A549 (cell line): ENCODE measurements at regions not wholly inside any gene's neighbourhood (a gene's known extent, or its start where the extent isn't known, plus 50 kb on each side); places are given as distances from the start of the nearest gene placed in this dataset.

Experiments used
- ATAC-seq, 2 experiments: fragments of 200-7000 bp in 1 of 2; fragments of >200 bp in 1 of 2; cut with Nextera tagmentation in 1 of 2; cut with Tn5 transposase in 1 of 2; 3 replicates each; pipeline versions ENCODE4 v1.8.0 to v1.9.1; 2018 to 2020; ENCODE audit warnings: mild to moderate bottlenecking in 1 of 2, moderate library complexity in 1 of 2
- CTCF ChIA-PET: fragments of 300-600 bp; sonication (Branson Sonifier 250); formaldehyde crosslinking; extraction: SDS; loops from one replicate; lab custom pipeline; 2021; ENCODE audit warnings: antibody characterized with exemption, inconsistent platforms; lab: Yijun Ruan, JAX
- POLR2A ChIA-PET: fragments of 350-600 bp; formaldehyde crosslinking; extraction: SDS; loops from one replicate; lab custom pipeline; 2021; ENCODE audit warnings: antibody characterized with exemption, inconsistent platforms; lab: Yijun Ruan, JAX
- DNase-seq, 2 experiments: peaks; one replicate each; pipeline versions ENCODE4 v3.0.0 to v3.0.0-alpha.2; 2011 to 2016; ENCODE audit warnings: low read depth in 1 of 2, low spot score in 1 of 2
- FAIRE-seq: peaks from 2 replicates; lab custom pipeline; 2011; peaks lifted over from hg19 to GRCh38; lab: Jason Lieb, UNC
- H3K27ac ChIP-seq, 2 experiments: fragments of >200 bp; sonication (Bioruptor Twin); formaldehyde crosslinking; 3 replicates each; pipeline ENCODE4 v1.5.1; 2016 to 2017
- H3K4me1 ChIP-seq: fragments of >200 bp; sonication (Bioruptor Twin); formaldehyde crosslinking; 3 replicates; pipeline ENCODE4 v1.6.1; 2016
- H3K4me2 ChIP-seq: fragments of >200 bp; sonication (Bioruptor Twin); formaldehyde crosslinking; 3 replicates; pipeline ENCODE4 v1.6.1; 2016
- H3K4me3 ChIP-seq: fragments of >200 bp; sonication (Bioruptor Twin); formaldehyde crosslinking; 3 replicates; pipeline ENCODE4 v1.5.1; 2016
- H3K9me3 ChIP-seq: fragments of >200 bp; sonication (Bioruptor Twin); formaldehyde crosslinking; 3 replicates; pipeline ENCODE4 v1.6.1; 2016
- CBX2 ChIP-seq: fragments of 200-600 bp; sonication (generic); IDR thresholded peaks from 2 replicates; pipeline ENCODE4 v1.6.1; 2016; ENCODE audit warnings: low read depth, mild to moderate bottlenecking, borderline replicate concordance
- CHD4 ChIP-seq: fragments of 200-600 bp; sonication (generic); IDR thresholded peaks from 2 replicates; pipeline ENCODE4 v1.6.1; 2016; ENCODE audit warnings: antibody characterized with exemption, mild to moderate bottlenecking, borderline replicate concordance
- EHMT2 ChIP-seq: fragments of 200-600 bp; sonication (generic); IDR thresholded peaks from 2 replicates; pipeline ENCODE4 v1.6.1; 2016; ENCODE audit warnings: antibody characterized with exemption, low read depth, mild to moderate bottlenecking, moderate library complexity
- ESRRA ChIP-seq: fragments of 150-350 bp; IDR thresholded peaks from 2 replicates; pipeline ENCODE4 v1.6.1; 2014; ENCODE audit warnings: mild to moderate bottlenecking, low read length, borderline replicate concordance
- FOSB ChIP-seq: fragments of 250-450 bp; sonication (Bioruptor Pico); IDR thresholded peaks from 2 replicates; pipeline ENCODE4 v1.5.0; 2020; ENCODE audit warnings: mild to moderate bottlenecking, moderate library complexity
- FOSL2 ChIP-seq, 2 experiments: fragments of 450-650 bp in 1 of 2; fragments of >200 bp in 1 of 2; sonication (Bioruptor Twin) in 1 of 2; formaldehyde crosslinking; IDR thresholded peaks; 2 replicates each; pipeline versions ENCODE4 v1.5.0 to v1.6.1; 2016 to 2020; ENCODE audit warnings: mild to moderate bottlenecking in 1 of 2, moderate library complexity in 1 of 2
- FOXS1 ChIP-seq: fragments of 250-450 bp; sonication (Bioruptor Pico); IDR thresholded peaks from 2 replicates; pipeline ENCODE4 v1.5.0; 2020; ENCODE audit warnings: mild to moderate bottlenecking, moderate library complexity
- GATA3 ChIP-seq: IDR thresholded peaks from 2 replicates; pipeline ENCODE4 v1.6.1; 2012; ENCODE audit warnings: borderline replicate concordance
- HEYL ChIP-seq: fragments of 250-450 bp; sonication (Bioruptor Pico); IDR thresholded peaks from 2 replicates; pipeline ENCODE4 v1.8.0; 2021; ENCODE audit warnings: mild to moderate bottlenecking, moderate library complexity
- HOXB13 ChIP-seq: fragments of 250-450 bp; sonication (Bioruptor Pico); IDR thresholded peaks from 2 replicates; pipeline ENCODE4 v1.5.0; 2020; ENCODE audit warnings: low read depth, mild to moderate bottlenecking, moderate library complexity
- HOXB5 ChIP-seq: fragments of 250-450 bp; sonication (Bioruptor Pico); IDR thresholded peaks from 2 replicates; pipeline ENCODE4 v1.5.0; 2020; ENCODE audit warnings: mild to moderate bottlenecking, moderate library complexity
- JUN ChIP-seq, 2 experiments: fragments of >200 bp; sonication (Bioruptor Twin); formaldehyde crosslinking; IDR thresholded peaks; 2 replicates in 1 of 2; 3 replicates in 1 of 2; pipeline ENCODE4 v1.6.1; 2016 to 2017
- KDM5A ChIP-seq: fragments of 200-600 bp; sonication (generic); IDR thresholded peaks from 2 replicates; pipeline ENCODE4 v1.6.1; 2016; ENCODE audit warnings: antibody characterized with exemption, mild to moderate bottlenecking
- NR3C1 ChIP-seq: fragments of >200 bp; sonication (Bioruptor Twin); formaldehyde crosslinking; IDR thresholded peaks from 3 replicates; pipeline ENCODE4 v1.6.1; 2017
- POLR2AphosphoS2 ChIP-seq: conservative IDR thresholded peaks from 2 replicates; pipeline ENCODE4 v1.6.1; 2012; ENCODE audit warnings: low read length, improper control_type of control experiment, inconsistent platforms
- RAD21 ChIP-seq, 2 experiments: fragments of >200 bp in 1 of 2; sonication (Bioruptor Twin) in 1 of 2; formaldehyde crosslinking in 1 of 2; IDR thresholded peaks in 1 of 2; conservative IDR thresholded peaks in 1 of 2; 2 replicates in 1 of 2; 3 replicates in 1 of 2; pipeline ENCODE4 v1.6.1; 2012 to 2018; ENCODE audit warnings: inconsistent platforms in 1 of 2
- RARB ChIP-seq: fragments of 250-450 bp; sonication (Bioruptor Pico); IDR thresholded peaks from 2 replicates; pipeline ENCODE4 v1.8.0; 2021; ENCODE audit warnings: mild to moderate bottlenecking, moderate library complexity
- RCOR1 ChIP-seq: fragments of 150-350 bp; IDR thresholded peaks from 2 replicates; pipeline ENCODE4 v1.6.1; 2014; ENCODE audit warnings: antibody characterized with exemption, low read length, low read depth
- SMC3 ChIP-seq: fragments of >200 bp; sonication (Bioruptor Twin); formaldehyde crosslinking; IDR thresholded peaks from 3 replicates; pipeline ENCODE4 v1.6.1; 2018; ENCODE audit warnings: inconsistent platforms
- SREBF2 ChIP-seq: fragments of 450-650 bp; IDR thresholded peaks from 2 replicates; pipeline ENCODE4 v1.6.1; 2014; ENCODE audit warnings: mild to moderate bottlenecking, moderate library complexity
- WGBS: methylation state at CpG from one replicate; pipeline ENCODE4 v1.1.6; 2017; ENCODE audit errors: missing lambda C conversion rate; 5-methylcytosine and 5-hydroxymethylcytosine counted together
- TF ChIP-seq, protein P1 (sequence below): fragments of >200 bp; sonication (Bioruptor Twin); formaldehyde crosslinking; IDR thresholded peaks from 2 replicates; pipeline ENCODE4 v1.6.1; 2016
- TF ChIP-seq, protein P2 (sequence below): fragments of 200-600 bp; sonication (generic); IDR thresholded peaks from 2 replicates; pipeline ENCODE4 v1.6.1; 2016; ENCODE audit warnings: antibody characterized with exemption, mild to moderate bottlenecking, moderate library complexity
- TF ChIP-seq, protein P3 (sequence below): fragments of 250-450 bp; sonication (Bioruptor Pico); IDR thresholded peaks from 2 replicates; pipeline ENCODE4 v1.5.0; 2020; ENCODE audit warnings: low read depth, mild to moderate bottlenecking, moderate library complexity

DNA sequence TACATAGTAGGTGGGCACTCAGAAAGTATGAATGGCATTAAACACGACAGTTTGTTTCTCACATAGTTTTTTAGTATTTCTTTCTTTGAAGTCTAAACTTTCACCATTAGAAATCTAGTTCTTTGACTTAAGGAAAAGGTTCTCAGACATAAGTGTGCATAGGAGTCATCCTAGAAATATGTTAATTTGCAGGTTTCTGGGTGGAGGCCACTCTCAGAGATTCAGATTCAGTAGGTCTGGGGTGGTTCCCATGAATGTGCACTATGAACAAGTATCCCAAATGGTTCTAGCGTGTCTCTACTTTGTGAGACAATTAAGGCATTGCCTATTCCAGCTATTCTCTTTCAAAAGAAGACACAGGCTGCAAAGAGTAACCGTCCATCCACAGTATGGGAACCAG lies 119.3 kb downstream of the NGF start:
- no peak overlapping the region for H3K4me3 ChIP-seq
- CTCF ChIA-PET, result no interaction called here
- POLR2A ChIA-PET, result no interaction called here
- DNase-seq (no peak), ATAC-seq (no peak), FAIRE-seq (no peak)
- H3K9me3 ChIP-seq, result no peaks in the 10 kb centered on the region
- no peak overlapping the region for H3K4me2 ChIP-seq
- H3K4me1 ChIP-seq, result peaks cover 28% of the 10 kb centered on the region
- 91% methylated on average over 3 of the region's 3 CpGs for WGBS
- TF ChIP-seq HOXB13 (CRISPR knock-in tag) (no peak), RCOR1 (no peak), CHD4 (no peak), NR3C1 (no peak), FOSB (CRISPR knock-in tag) (no peak), RAD21 (conservative IDR thresholded peaks at IDR 0.05 in 1 of 2, IDR thresholded peaks at IDR 0.05 in 1 of 2) (no peak), POLR2AphosphoS2 (no peak), EHMT2 (no peak)
- TF ChIP-seq, protein P1, sequence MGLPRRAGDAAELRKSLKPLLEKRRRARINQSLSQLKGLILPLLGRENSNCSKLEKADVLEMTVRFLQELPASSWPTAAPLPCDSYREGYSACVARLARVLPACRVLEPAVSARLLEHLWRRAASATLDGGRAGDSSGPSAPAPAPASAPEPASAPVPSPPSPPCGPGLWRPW, result no peak
- no peak overlapping the region for H3K27ac ChIP-seq

DNA sequence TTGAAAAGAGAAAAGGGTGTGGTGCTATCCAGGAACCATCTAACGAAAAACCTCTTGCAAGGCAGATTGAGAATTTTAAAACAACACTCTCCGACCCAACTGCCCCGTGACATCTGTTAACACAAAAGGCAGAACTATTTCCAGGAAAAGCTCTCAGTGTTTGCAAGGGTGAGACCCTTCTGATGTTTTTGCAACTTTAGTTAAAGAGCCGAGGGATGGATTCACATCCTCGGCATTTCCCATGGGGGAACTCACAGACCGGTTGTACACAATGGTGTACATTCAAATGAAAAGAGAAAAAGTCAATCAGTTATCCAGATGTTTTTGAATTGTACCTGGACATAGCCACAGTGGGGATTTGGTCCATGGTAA lies 120.0 kb downstream of the NGF start:
- TF ChIP-seq, protein P1, result no peak
- TF ChIP-seq, protein P2, sequence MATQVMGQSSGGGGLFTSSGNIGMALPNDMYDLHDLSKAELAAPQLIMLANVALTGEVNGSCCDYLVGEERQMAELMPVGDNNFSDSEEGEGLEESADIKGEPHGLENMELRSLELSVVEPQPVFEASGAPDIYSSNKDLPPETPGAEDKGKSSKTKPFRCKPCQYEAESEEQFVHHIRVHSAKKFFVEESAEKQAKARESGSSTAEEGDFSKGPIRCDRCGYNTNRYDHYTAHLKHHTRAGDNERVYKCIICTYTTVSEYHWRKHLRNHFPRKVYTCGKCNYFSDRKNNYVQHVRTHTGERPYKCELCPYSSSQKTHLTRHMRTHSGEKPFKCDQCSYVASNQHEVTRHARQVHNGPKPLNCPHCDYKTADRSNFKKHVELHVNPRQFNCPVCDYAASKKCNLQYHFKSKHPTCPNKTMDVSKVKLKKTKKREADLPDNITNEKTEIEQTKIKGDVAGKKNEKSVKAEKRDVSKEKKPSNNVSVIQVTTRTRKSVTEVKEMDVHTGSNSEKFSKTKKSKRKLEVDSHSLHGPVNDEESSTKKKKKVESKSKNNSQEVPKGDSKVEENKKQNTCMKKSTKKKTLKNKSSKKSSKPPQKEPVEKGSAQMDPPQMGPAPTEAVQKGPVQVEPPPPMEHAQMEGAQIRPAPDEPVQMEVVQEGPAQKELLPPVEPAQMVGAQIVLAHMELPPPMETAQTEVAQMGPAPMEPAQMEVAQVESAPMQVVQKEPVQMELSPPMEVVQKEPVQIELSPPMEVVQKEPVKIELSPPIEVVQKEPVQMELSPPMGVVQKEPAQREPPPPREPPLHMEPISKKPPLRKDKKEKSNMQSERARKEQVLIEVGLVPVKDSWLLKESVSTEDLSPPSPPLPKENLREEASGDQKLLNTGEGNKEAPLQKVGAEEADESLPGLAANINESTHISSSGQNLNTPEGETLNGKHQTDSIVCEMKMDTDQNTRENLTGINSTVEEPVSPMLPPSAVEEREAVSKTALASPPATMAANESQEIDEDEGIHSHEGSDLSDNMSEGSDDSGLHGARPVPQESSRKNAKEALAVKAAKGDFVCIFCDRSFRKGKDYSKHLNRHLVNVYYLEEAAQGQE, result no peak
- no peak for TF ChIP-seq HEYL (CRISPR knock-in tag)
- TF ChIP-seq JUN (IDR thresholded peaks at IDR 0.05), result no peak
- TF ChIP-seq ESRRA, result no peak
- TF ChIP-seq SREBF2, result no peak
- no peak for TF ChIP-seq HOXB5 (CRISPR knock-in tag)
- TF ChIP-seq FOXS1 (CRISPR knock-in tag), result no peak
- no peak for TF ChIP-seq RARB (CRISPR knock-in tag)
- TF ChIP-seq SMC3, result no peak
- TF ChIP-seq NR3C1, result no peak
- no peak for TF ChIP-seq CBX2
- TF ChIP-seq, protein P3, sequence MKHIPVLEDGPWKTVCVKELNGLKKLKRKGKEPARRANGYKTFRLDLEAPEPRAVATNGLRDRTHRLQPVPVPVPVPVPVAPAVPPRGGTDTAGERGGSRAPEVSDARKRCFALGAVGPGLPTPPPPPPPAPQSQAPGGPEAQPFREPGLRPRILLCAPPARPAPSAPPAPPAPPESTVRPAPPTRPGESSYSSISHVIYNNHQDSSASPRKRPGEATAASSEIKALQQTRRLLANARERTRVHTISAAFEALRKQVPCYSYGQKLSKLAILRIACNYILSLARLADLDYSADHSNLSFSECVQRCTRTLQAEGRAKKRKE (CRISPR knock-in tag), result no peak
- TF ChIP-seq GATA3, result no peak
- TF ChIP-seq KDM5A, result no peak
- TF ChIP-seq RCOR1, result no peak
- TF ChIP-seq FOSL2 (IDR thresholded peaks at IDR 0.05), result no peak
- TF ChIP-seq FOSL2 (CRISPR knock-in tag; IDR thresholded peaks at IDR 0.05), result no peak
- no peak for FAIRE-seq
- DNase-seq, result no peak

More for the DNA sequence above, 120.0 kb downstream of the NGF start:
- no peak overlapping the region for H3K27ac ChIP-seq
- 86% methylated on average over 6 of the region's 6 CpGs for WGBS
- POLR2A ChIA-PET, result no interaction called here
- no peak overlapping the region for H3K4me3 ChIP-seq
- no peak for ATAC-seq
- no peaks in the 10 kb centered on the region for H3K9me3 ChIP-seq
- CTCF ChIA-PET, result interaction anchor here (1.2 kb wide), 1 partner anchor 23 kb away, joined by 4 read pairs; no protein-coding TSS in a partner anchor
- peaks cover 28% of the 10 kb centered on the region for H3K4me1 ChIP-seq
- no peak overlapping the region for H3K4me2 ChIP-seq
